GM19238 (cell line): ENCODE measurements at regions not wholly inside any gene's neighbourhood (a gene's known extent, or its start where the extent isn't known, plus 50 kb on each side); places are given as distances from the start of the nearest gene placed in this dataset.
"Not testable (repeated sequence)": the region's sequence is repeated elsewhere in the genome, so short reads cannot be mapped to it uniquely, and the experiment has no call there.

Source experiments
- DNase-seq: peaks from one replicate; pipeline ENCODE4 v3.0.0; 2011; ENCODE audit warnings: low spot score; ENCODE audit not compliant: insufficient read length

- DNase-seq = no peak
Measured at GRCh38 chr7:69256634-69257081, 341.6 kb upstream of the AUTS2 start.

- DNase-seq = no peak
Measured at GRCh38 chr7:69257592-69257991, 340.7 kb upstream of the AUTS2 start.

- no peak for DNase-seq
Measured at GRCh38 chr7:69259445-69259844, 338.8 kb upstream of the AUTS2 start.

GRCh38 chr7:69260023-69260422 lies 338.3 kb upstream of the AUTS2 start:
- DNase-seq = no peak

GRCh38 chr7:69263550-69263949 lies 334.7 kb upstream of the AUTS2 start:
- no peak for DNase-seq

- no peak for DNase-seq
Measured at GRCh38 chr7:69269806-69270205, 328.5 kb upstream of the AUTS2 start.

GRCh38 chr7:69272101-69272500 lies 326.2 kb upstream of the AUTS2 start:
- DNase-seq = no peak

- DNase-seq = no peak
Measured at GRCh38 chr7:69276011-69276729, 322.1 kb upstream of the AUTS2 start.

GRCh38 chr7:69277366-69277765 lies 320.9 kb upstream of the AUTS2 start:
- no peak for DNase-seq

- DNase-seq = no peak
Measured at GRCh38 chr7:69282946-69283345, 315.3 kb upstream of the AUTS2 start.

- no peak for DNase-seq
Measured at GRCh38 chr7:69283421-69283820, 314.9 kb upstream of the AUTS2 start.

- no peak for DNase-seq
Measured at GRCh38 chr7:69285854-69286253, 312.4 kb upstream of the AUTS2 start.

GRCh38 chr7:69295977-69296376 lies 302.3 kb upstream of the AUTS2 start:
- no peak for DNase-seq

- no peak for DNase-seq
Measured at GRCh38 chr7:69301253-69301652, 297.0 kb upstream of the AUTS2 start.

GRCh38 chr7:69309601-69310000 lies 288.7 kb upstream of the AUTS2 start:
- no peak for DNase-seq

- no peak for DNase-seq
Measured at GRCh38 chr7:69311489-69311888, 286.8 kb upstream of the AUTS2 start.

GRCh38 chr7:69313852-69314251 lies 284.4 kb upstream of the AUTS2 start:
- not testable (repeated sequence) for DNase-seq

- no peak for DNase-seq
Measured at GRCh38 chr7:69318794-69319193, 279.5 kb upstream of the AUTS2 start.

GRCh38 chr7:69328516-69328915 lies 269.8 kb upstream of the AUTS2 start:
- no peak for DNase-seq

GRCh38 chr7:69334701-69335100 lies 263.6 kb upstream of the AUTS2 start:
- no peak for DNase-seq

- no peak for DNase-seq
Measured at GRCh38 chr7:69335331-69335730, 262.9 kb upstream of the AUTS2 start.

GRCh38 chr7:69336976-69337375 lies 261.3 kb upstream of the AUTS2 start:
- no peak for DNase-seq

- no peak for DNase-seq
Measured at GRCh38 chr7:69338144-69338543, 260.1 kb upstream of the AUTS2 start.

GRCh38 chr7:69341288-69341687 lies 257.0 kb upstream of the AUTS2 start:
- DNase-seq = no peak
